ENCODE measurements at regions not wholly inside any gene's neighbourhood (a gene's known extent, or its start where the extent isn't known, plus 50 kb on each side); places are given as distances from the start of the nearest gene placed in this dataset.

DNA sequence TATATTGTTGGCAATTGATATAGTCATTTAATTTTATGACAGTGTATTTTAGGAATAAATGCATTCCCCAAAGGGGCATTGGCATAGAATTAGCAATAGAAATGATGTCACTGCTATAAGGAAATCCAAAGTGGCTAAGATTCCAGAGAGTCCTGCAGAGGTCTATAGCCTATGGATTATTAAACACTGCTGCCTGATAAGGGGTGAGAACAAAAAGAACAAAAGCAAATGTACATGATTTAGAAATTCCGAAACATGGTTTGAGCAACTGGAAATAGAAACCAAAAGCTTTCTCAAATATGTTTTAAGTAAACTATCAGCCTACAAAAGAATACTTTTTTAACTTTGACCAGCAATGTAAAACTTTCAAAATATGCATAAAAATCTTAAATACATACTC lies 280.1 kb upstream of the RASGRP1 start:
- TF ChIP-seq EZH2 (IDR thresholded peaks at IDR 0.05; ENCODE audit: insufficient read depth, poor library complexity, severe bottlenecking) (no peak), EZH2phosphoT487 (IDR thresholded peaks at IDR 0.05; ENCODE audit: insufficient read depth, low read depth) (no peak)
